ENCODE measurements at regions not wholly inside any gene's neighbourhood (a gene's known extent, or its start where the extent isn't known, plus 50 kb on each side); places are given as distances from the start of the nearest gene placed in this dataset.

DNA sequence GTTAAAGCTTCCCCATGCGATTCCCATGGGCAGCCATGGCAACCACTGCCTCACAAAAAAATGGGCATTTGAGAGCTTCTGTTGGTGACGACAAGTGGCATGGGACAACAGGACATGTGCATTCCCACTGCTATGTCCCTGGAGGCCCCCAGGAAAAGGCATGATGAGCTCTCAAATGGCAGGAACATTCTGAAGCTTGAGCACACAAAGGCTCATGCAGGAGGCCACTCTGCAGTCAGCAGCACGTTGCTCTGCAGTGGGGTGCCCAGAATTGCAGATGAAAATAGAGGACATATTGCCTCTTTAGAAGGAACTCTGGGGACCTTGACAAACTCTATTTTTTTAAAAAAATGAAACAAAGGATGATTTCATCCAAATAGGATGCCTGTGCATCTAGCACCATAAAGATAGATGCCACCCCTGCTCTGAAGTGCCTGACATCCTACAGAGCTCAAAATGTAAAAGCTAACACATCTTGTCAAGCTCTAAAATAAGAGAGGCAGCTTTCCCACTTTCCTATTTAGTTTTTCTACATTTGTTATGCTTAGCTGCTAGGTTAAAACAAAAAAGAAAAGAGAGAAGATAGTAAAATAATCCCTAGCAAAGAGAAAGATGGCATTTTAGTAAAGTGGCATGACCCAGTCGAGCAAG is 277.6 kb upstream of the ZC3H12C start:
- TF ChIP-seq, protein P1, sequence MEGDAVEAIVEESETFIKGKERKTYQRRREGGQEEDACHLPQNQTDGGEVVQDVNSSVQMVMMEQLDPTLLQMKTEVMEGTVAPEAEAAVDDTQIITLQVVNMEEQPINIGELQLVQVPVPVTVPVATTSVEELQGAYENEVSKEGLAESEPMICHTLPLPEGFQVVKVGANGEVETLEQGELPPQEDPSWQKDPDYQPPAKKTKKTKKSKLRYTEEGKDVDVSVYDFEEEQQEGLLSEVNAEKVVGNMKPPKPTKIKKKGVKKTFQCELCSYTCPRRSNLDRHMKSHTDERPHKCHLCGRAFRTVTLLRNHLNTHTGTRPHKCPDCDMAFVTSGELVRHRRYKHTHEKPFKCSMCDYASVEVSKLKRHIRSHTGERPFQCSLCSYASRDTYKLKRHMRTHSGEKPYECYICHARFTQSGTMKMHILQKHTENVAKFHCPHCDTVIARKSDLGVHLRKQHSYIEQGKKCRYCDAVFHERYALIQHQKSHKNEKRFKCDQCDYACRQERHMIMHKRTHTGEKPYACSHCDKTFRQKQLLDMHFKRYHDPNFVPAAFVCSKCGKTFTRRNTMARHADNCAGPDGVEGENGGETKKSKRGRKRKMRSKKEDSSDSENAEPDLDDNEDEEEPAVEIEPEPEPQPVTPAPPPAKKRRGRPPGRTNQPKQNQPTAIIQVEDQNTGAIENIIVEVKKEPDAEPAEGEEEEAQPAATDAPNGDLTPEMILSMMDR (IDR thresholded peaks at IDR 0.05; ENCODE audit: insufficient read depth, low read depth, low read length) = no peak

DNA sequence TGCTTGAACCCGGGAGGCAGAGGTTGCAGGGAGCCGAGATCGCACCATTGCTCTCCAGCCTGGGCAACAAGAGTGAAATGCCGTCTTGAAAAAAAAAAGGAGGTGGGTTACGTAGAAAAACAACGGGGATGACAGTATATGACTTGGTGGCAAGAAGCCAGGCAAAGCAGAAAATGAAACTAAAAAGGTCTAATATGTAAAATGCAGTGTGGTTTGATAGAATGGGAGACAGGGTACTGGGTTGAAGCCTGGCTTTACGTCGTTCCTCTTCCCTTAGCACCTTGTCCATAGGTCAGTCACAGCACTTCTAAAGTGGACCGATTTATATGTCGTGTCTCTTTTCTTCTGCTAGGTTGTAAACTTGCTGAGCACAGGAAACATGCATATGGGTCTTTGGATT is 274.9 kb upstream of the ZC3H12C start:
- H3K4me3 ChIP-seq (ENCODE audit: low read depth, low read length) = no peak overlapping the region
- TF ChIP-seq, protein P1 (IDR thresholded peaks at IDR 0.05; ENCODE audit: insufficient read depth, low read depth, low read length) = no peak
- no peak for DNase-seq (ENCODE audit: low read depth)

More for the DNA sequence above, 277.6 kb upstream of the ZC3H12C start:
- no peak overlapping the region for H3K4me3 ChIP-seq (ENCODE audit: low read depth, low read length)
- no peak for DNase-seq (ENCODE audit: low read depth)

DNA sequence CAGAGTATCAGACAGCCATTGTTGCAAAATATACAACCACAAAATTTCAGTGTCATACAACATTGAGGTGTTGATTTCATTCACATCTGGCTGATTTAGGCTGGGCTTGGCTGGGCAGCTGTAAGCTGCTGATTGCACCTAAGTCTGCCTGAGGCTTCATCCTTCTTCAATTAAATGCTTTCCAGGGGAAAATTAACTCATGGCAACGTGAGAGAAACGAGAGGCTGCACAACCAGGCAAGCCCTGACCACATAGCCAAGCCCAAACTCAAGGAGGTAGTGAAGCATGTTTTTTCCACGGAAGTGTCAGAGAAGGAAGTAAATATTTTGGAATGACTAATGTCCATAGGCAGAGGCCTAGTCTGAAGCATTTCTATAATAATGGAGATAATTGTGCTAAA is 273.8 kb upstream of the ZC3H12C start:
- H3K4me3 ChIP-seq (ENCODE audit: low read depth, low read length) = no peak overlapping the region
- TF ChIP-seq, protein P1 (IDR thresholded peaks at IDR 0.05; ENCODE audit: insufficient read depth, low read depth, low read length) = no peak
- DNase-seq (ENCODE audit: low read depth) = no peak

DNA sequence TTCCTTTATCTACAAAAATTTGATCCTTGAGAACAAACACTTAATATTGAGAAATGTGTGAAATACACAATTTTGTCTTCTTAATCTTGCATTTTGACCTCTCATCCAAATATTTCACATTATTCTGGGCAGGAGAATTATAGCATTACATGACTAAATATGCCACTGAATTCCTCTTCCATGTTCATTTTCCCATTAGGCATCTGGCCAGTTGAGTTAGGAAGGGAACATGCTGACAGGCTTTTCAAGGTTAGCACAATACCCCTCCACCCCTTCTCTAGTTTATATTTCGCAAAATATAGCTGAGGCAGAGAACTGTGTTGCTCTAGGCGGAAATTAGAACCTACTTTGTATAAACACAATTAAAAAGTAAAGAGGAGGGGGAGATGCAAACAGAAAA is 271.7 kb upstream of the ZC3H12C start:
- TF ChIP-seq, protein P1 (IDR thresholded peaks at IDR 0.05; ENCODE audit: insufficient read depth, low read depth, low read length) = no peak
- no peak for DNase-seq (ENCODE audit: low read depth)
- no peak overlapping the region for H3K4me3 ChIP-seq (ENCODE audit: low read depth, low read length)

DNA sequence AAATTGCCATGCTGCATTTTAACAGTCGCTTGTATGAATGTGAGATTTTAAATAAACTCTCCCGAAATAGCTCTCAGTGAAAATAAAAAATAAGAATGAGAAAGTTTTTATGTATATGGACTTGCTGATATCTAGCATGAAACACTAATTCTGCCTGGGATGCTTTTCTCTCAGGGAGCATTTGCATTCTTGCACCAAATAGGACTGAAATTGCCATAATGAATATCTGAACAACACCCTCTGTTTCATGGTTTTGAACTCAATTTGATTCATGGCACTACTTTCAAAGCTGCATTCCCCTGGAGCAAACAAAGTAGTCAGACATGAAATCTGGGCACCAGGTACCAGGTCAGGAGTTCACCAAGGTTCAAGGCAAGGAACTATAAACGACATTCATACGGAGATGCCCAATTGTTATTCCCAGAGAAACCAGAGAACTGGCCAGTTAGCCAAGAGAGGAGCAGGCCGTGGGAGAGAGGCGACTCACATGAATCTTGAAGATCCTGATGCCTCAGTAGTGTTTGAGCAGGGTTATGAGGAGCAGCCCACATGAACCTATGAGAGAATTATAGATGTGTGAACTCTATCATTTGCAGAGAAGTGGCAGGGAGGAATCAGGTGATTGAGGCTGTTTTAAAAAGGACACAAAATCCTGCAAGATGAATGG is 270.6 kb upstream of the ZC3H12C start:
- H3K4me3 ChIP-seq (ENCODE audit: low read depth, low read length) = no peak overlapping the region
- no peak for DNase-seq (ENCODE audit: low read depth)
- TF ChIP-seq, protein P1 (IDR thresholded peaks at IDR 0.05; ENCODE audit: insufficient read depth, low read depth, low read length) = no peak

DNA sequence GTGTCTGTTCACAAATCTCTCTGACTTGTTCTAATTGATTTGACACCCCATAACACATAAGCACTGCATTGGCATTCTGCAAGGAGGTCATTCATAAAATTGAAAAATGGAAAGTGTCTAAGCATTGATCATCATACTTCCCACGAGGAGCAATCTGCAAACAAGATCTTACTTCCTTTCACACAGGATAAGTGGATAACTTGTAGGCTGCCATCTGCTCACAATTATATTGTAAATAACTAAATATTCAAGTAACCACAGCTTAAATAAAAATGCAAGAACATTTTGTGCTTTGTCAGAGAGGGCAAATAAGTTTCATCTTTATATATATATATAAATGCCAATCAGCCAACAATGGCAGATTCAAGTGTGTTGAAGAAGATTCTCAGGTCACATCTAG is 264.8 kb upstream of the ZC3H12C start:
- TF ChIP-seq, protein P1 (IDR thresholded peaks at IDR 0.05; ENCODE audit: insufficient read depth, low read depth, low read length) = no peak
- no peak overlapping the region for H3K4me3 ChIP-seq (ENCODE audit: low read depth, low read length)
- DNase-seq (ENCODE audit: low read depth) = no peak

Data from fibroblast of villous mesenchyme (primary cell).